PC-9 (cell line): ENCODE measurements at regions not wholly inside any gene's neighbourhood (a gene's known extent, or its start where the extent isn't known, plus 50 kb on each side); places are given as distances from the start of the nearest gene placed in this dataset.

Source experiments
- BruUV-seq: library from RNA; stranded (reverse); fragments of 400-500 nt; replicated peaks from 2 replicates; lab custom pipeline; 2021; lab: Mats Ljungman, UMichigan
- CTCF ChIA-PET: fragments of 300-600 bp; sonication (Branson Sonifier 250); formaldehyde crosslinking; loops from one replicate; lab custom pipeline; 2022; ENCODE audit warnings: antibody characterized with exemption; lab: Charles Lee
- POLR2A ChIA-PET: fragments of 300-600 bp; sonication (Branson Sonifier 250); formaldehyde crosslinking; loops from one replicate; lab custom pipeline; 2022; ENCODE audit warnings: antibody characterized with exemption; ENCODE audit not compliant: unreplicated experiment; lab: Charles Lee
- DNase-seq, 2 experiments: peaks; one replicate each; pipeline versions ENCODE4 v3.0.0 to v3.0.0-alpha.2; 2015 to 2022; ENCODE audit warnings: mixed read lengths in 1 of 2
- H2AFZ ChIP-seq: fragments of 200-600 bp; sonication (generic); 2 replicates; pipeline ENCODE4 v1.8.1; 2017; ENCODE audit warnings: antibody characterized with exemption
- H3F3A ChIP-seq: fragments of 200-600 bp; sonication (generic); 2 replicates; pipeline ENCODE4 v1.8.1; 2017; ENCODE audit warnings: antibody characterized with exemption, mild to moderate bottlenecking, low read depth; ENCODE audit not compliant: insufficient read depth
- H3K27ac ChIP-seq: fragments of 200-600 bp; sonication (generic); 2 replicates; pipeline ENCODE4 v1.6.1; 2016; ENCODE audit warnings: mixed run types
- H3K27me3 ChIP-seq: fragments of 200-600 bp; sonication (generic); 2 replicates; pipeline ENCODE4 v1.6.1; 2016; ENCODE audit warnings: low read depth, mixed run types; ENCODE audit not compliant: insufficient read depth
- H3K36me3 ChIP-seq: fragments of 200-600 bp; sonication (generic); 2 replicates; pipeline ENCODE4 v1.6.1; 2016; ENCODE audit warnings: low read depth, mixed run types
- H3K4me1 ChIP-seq: fragments of 200-600 bp; sonication (generic); replicated peaks from 2 replicates; pipeline ENCODE4 v1.6.1; 2016; ENCODE audit warnings: mixed run types; ENCODE audit not compliant: insufficient read depth
- H3K4me2 ChIP-seq: fragments of 200-600 bp; sonication (generic); 2 replicates; pipeline ENCODE4 v1.6.1; 2017; ENCODE audit warnings: mixed run types
- H3K4me3 ChIP-seq: fragments of 200-600 bp; sonication (generic); 2 replicates; pipeline ENCODE4 v1.6.1; 2016; ENCODE audit warnings: mixed run types
- H3K79me2 ChIP-seq: fragments of 200-600 bp; sonication (generic); 2 replicates; pipeline ENCODE4 v1.6.1; 2017; ENCODE audit warnings: low read depth, mixed run types
- H3K9me2 ChIP-seq: fragments of 200-600 bp; sonication (generic); 2 replicates; pipeline ENCODE4 v1.8.1; 2017; ENCODE audit warnings: mild to moderate bottlenecking; ENCODE audit not compliant: insufficient read depth
- H3K9me3 ChIP-seq: fragments of 200-600 bp; sonication (generic); 2 replicates; pipeline ENCODE4 v1.8.1; 2016; ENCODE audit warnings: low read depth; ENCODE audit not compliant: insufficient read depth
- H4K20me1 ChIP-seq: fragments of 200-600 bp; sonication (generic); 2 replicates; pipeline ENCODE4 v1.8.1; 2017; ENCODE audit not compliant: insufficient read depth
- CTCF ChIP-seq: fragments of 200-600 bp; sonication (generic); conservative IDR thresholded peaks from 2 replicates; pipeline ENCODE4 v1.6.1; 2017; ENCODE audit warnings: mixed run types, antibody characterized with exemption, mild to moderate bottlenecking, moderate library complexity
- EZH2 ChIP-seq: fragments of 200-600 bp; sonication (generic); IDR thresholded peaks from 2 replicates; pipeline ENCODE4 v1.8.0; 2017; ENCODE audit warnings: antibody characterized with exemption, low read depth
- intact Hi-C: fragments of 100-400 bp; cut with micrococcal nuclease; formaldehyde crosslinking; loops from one replicate; pipeline ENCODE4 v1.10.0; 2022; ENCODE audit not compliant: unreplicated experiment

- intact Hi-C loops = no loop called here
- no peak overlapping the region for H3K4me2 ChIP-seq
- no peaks in the 10 kb centered on the region for H3K36me3 ChIP-seq
- CTCF ChIA-PET = interaction anchor here (0.6 kb wide), 1 partner anchor 174 kb away, joined by 3 read pairs; no protein-coding TSS in a partner anchor
- POLR2A ChIA-PET = no interaction called here
- H3K79me2 ChIP-seq = no peaks in the 10 kb centered on the region
- peaks cover 20% of the 10 kb centered on the region for H3F3A ChIP-seq
- no peaks in the 10 kb centered on the region for H3K27me3 ChIP-seq
- BruUV-seq = no TSS peak
- no peak overlapping the region for H3K27ac ChIP-seq
- no peak for TF ChIP-seq EZH2
- no peak for TF ChIP-seq CTCF
- no peak overlapping the region for H2AFZ ChIP-seq
- no peaks in the 10 kb centered on the region for H3K9me2 ChIP-seq
- H3K9me3 ChIP-seq = peaks cover 3% of the 10 kb centered on the region; the same call in 1 of the 2 replicates
- no peak for DNase-seq
- H4K20me1 ChIP-seq = no peaks in the 10 kb centered on the region
- peaks cover 26% of the 10 kb centered on the region for H3K4me1 ChIP-seq
- no peak overlapping the region for H3K4me3 ChIP-seq
These were observed 79.1 kb downstream of the ADRB2 start for GRCh38 chr5:148905541-148905940.

GRCh38 chr5:148906968-148907367 is 80.6 kb downstream of the ADRB2 start:
- intact Hi-C loops = no loop called here
- Histone ChIP-seq H3F3A (peaks cover 31% of the 10 kb centered on the region), H4K20me1 (no peaks in the 10 kb centered on the region), H3K36me3 (no peaks in the 10 kb centered on the region), H2AFZ (no peak overlapping the region), H3K4me3 (no peak overlapping the region), H3K27me3 (no peaks in the 10 kb centered on the region), H3K9me3 (no peaks in the 10 kb centered on the region), H3K4me1 (peaks cover 41% of the 10 kb centered on the region), H3K9me2 (no peaks in the 10 kb centered on the region), H3K79me2 (no peaks in the 10 kb centered on the region), H3K27ac (no peak overlapping the region), H3K4me2 (no peak overlapping the region)
- TF ChIP-seq CTCF (no peak), EZH2 (no peak)
- CTCF ChIA-PET = no interaction called here
- POLR2A ChIA-PET = no interaction called here
- DNase-seq = no peak
- BruUV-seq = no TSS peak

GRCh38 chr5:148909040-148909439 is 82.6 kb downstream of the ADRB2 start:
- no peak overlapping the region for H3K4me3 ChIP-seq
- no TSS peak for BruUV-seq
- DNase-seq = no peak
- ChIA-PET CTCF (no interaction called here), POLR2A (no interaction called here)
- no peaks in the 10 kb centered on the region for H3K9me2 ChIP-seq
- H2AFZ ChIP-seq = no peak overlapping the region
- H3K4me1 ChIP-seq = peaks cover 61% of the 10 kb centered on the region
- peaks cover 52% of the 10 kb centered on the region for H3F3A ChIP-seq
- H3K4me2 ChIP-seq = peak overlapping the region; percentile 65
- no peaks in the 10 kb centered on the region for H4K20me1 ChIP-seq
- H3K9me3 ChIP-seq = no peaks in the 10 kb centered on the region
- H3K27me3 ChIP-seq = no peaks in the 10 kb centered on the region
- H3K27ac ChIP-seq = peak overlapping the region; percentile 98
- TF ChIP-seq EZH2 (no peak), CTCF (no peak)
- H3K79me2 ChIP-seq = no peaks in the 10 kb centered on the region
- H3K36me3 ChIP-seq = no peaks in the 10 kb centered on the region
- intact Hi-C loops = no loop called here
